ENCODE measurements at regions not wholly inside any gene's neighbourhood (a gene's known extent, or its start where the extent isn't known, plus 50 kb on each side); places are given as distances from the start of the nearest gene placed in this dataset.
"Not testable (repeated sequence)": the region's sequence is repeated elsewhere in the genome, so short reads cannot be mapped to it uniquely, and the experiment has no call there.

GRCh38 chr14:71384007-71384845, 477.0 kb downstream of the PCNX1 start:
- DNase-seq (ENCODE audit: extremely low read depth, low read depth) = no peak

- no peak for DNase-seq (ENCODE audit: extremely low read depth, low read depth)
These were observed 480.5 kb downstream of the PCNX1 start for GRCh38 chr14:71387753-71388152.

- DNase-seq (ENCODE audit: extremely low read depth, low read depth) = no peak
These were observed 481.1 kb downstream of the PCNX1 start for GRCh38 chr14:71388336-71388735.

- DNase-seq (ENCODE audit: extremely low read depth, low read depth) = no peak
These were observed 481.6 kb downstream of the PCNX1 start for GRCh38 chr14:71388862-71389261.

- no peak for DNase-seq (ENCODE audit: extremely low read depth, low read depth)
These were observed 487.1 kb downstream of the PCNX1 start for GRCh38 chr14:71394386-71394785.

GRCh38 chr14:71395151-71395604, 487.9 kb downstream of the PCNX1 start:
- no peak for DNase-seq (ENCODE audit: extremely low read depth, low read depth)

GRCh38 chr14:71395636-71396035, 488.4 kb downstream of the PCNX1 start:
- no peak for DNase-seq (ENCODE audit: extremely low read depth, low read depth)

GRCh38 chr14:71396050-71396677, 488.9 kb downstream of the PCNX1 start:
- no peak for DNase-seq (ENCODE audit: extremely low read depth, low read depth)

- no peak for DNase-seq (ENCODE audit: extremely low read depth, low read depth)
These were observed 490.1 kb downstream of the PCNX1 start for GRCh38 chr14:71397371-71397770.

GRCh38 chr14:71398450-71398849, 491.2 kb downstream of the PCNX1 start:
- DNase-seq (ENCODE audit: extremely low read depth, low read depth) = no peak

GRCh38 chr14:71399057-71399487, 491.8 kb downstream of the PCNX1 start:
- DNase-seq (ENCODE audit: extremely low read depth, low read depth) = no peak

GRCh38 chr14:71400871-71401321, 493.6 kb downstream of the PCNX1 start:
- DNase-seq (ENCODE audit: extremely low read depth, low read depth) = no peak

- DNase-seq (ENCODE audit: extremely low read depth, low read depth) = not testable (repeated sequence)
These were observed 495.2 kb downstream of the PCNX1 start for GRCh38 chr14:71402415-71402814.

GRCh38 chr14:71403656-71404055, 496.4 kb downstream of the PCNX1 start:
- no peak for DNase-seq (ENCODE audit: extremely low read depth, low read depth)

- DNase-seq (ENCODE audit: extremely low read depth, low read depth) = no peak
These were observed 498.4 kb downstream of the PCNX1 start for GRCh38 chr14:71405676-71406075.

GRCh38 chr14:71408362-71409030, 501.2 kb downstream of the PCNX1 start:
- DNase-seq (ENCODE audit: extremely low read depth, low read depth) = no peak

- DNase-seq (ENCODE audit: extremely low read depth, low read depth) = no peak
These were observed 503.5 kb downstream of the PCNX1 start for GRCh38 chr14:71410578-71411284.

GRCh38 chr14:71411285-71411595, 504.0 kb downstream of the PCNX1 start:
- no peak for DNase-seq (ENCODE audit: extremely low read depth, low read depth)

- no peak for DNase-seq (ENCODE audit: extremely low read depth, low read depth)
These were observed 504.5 kb downstream of the PCNX1 start for GRCh38 chr14:71411738-71412137.

GRCh38 chr14:71414631-71415403, 507.6 kb downstream of the PCNX1 start:
- no peak for DNase-seq (ENCODE audit: extremely low read depth, low read depth)

Data from NCI-H460 (cell line).